WTC11 (cell line): ENCODE measurements at regions not wholly inside any gene's neighbourhood (a gene's known extent, or its start where the extent isn't known, plus 50 kb on each side); places are given as distances from the start of the nearest gene placed in this dataset.

Source experiments
- ATAC-seq: fragments of 200-7000 bp; cut with Tn5 transposase; 2 replicates; pipeline ENCODE4 v1.10.0; 2021; ENCODE audit warnings: mild to moderate bottlenecking, moderate library complexity
- CTCF ChIA-PET: fragments of 300-600 bp; sonication (Branson Sonifier 250); formaldehyde crosslinking; loops from one replicate; lab custom pipeline; 2021; ENCODE audit warnings: antibody characterized with exemption; lab: Charles Lee
- POLR2A ChIA-PET: fragments of 350-600 bp; sonication (Branson Sonifier 250); formaldehyde crosslinking; loops from one replicate; lab custom pipeline; 2021; ENCODE audit warnings: antibody characterized with exemption; lab: Charles Lee
- DNase-seq: peaks from one replicate; pipeline ENCODE4 v3.0.0; 2021; ENCODE audit warnings: low spot score
- H3K27ac Mint-ChIP-seq: 2 replicates; pipeline ENCODE4 v1.8.0; 2021; ENCODE audit warnings: mixed read lengths
- H3K27me3 Mint-ChIP-seq: 2 replicates; pipeline ENCODE4 v1.8.0; 2021; ENCODE audit warnings: low read depth, mild to moderate bottlenecking, moderate library complexity, mixed read lengths
- H3K36me3 Mint-ChIP-seq: 2 replicates; pipeline ENCODE4 v1.8.0; 2021; ENCODE audit warnings: mixed read lengths
- H3K4me1 Mint-ChIP-seq: 2 replicates; pipeline ENCODE4 v1.8.0; 2022; ENCODE audit warnings: mixed read lengths
- H3K4me3 Mint-ChIP-seq: 2 replicates; pipeline ENCODE4 v1.8.0; 2021; ENCODE audit warnings: mild to moderate bottlenecking, moderate library complexity, mixed read lengths
- H3K9me3 Mint-ChIP-seq: 2 replicates; pipeline ENCODE4 v1.8.0; 2021; ENCODE audit warnings: mixed read lengths
- ATF3 ChIP-seq: sonication (generic); formaldehyde crosslinking; conservative IDR thresholded peaks from 2 replicates; pipeline ENCODE4 v1.8.1; 2022; ENCODE audit warnings: mild to moderate bottlenecking, missing genetic modification reagents
- CBFB ChIP-seq: sonication (generic); formaldehyde crosslinking; IDR thresholded peaks from 2 replicates; pipeline ENCODE4 v1.8.1; 2022; ENCODE audit warnings: mild to moderate bottlenecking, low read depth, missing genetic modification reagents
- CREB1 ChIP-seq: sonication (generic); formaldehyde crosslinking; IDR thresholded peaks from 2 replicates; pipeline ENCODE4 v1.8.0; 2023; ENCODE audit warnings: mild to moderate bottlenecking, missing genetic modification reagents
- CREM ChIP-seq: sonication (generic); formaldehyde crosslinking; IDR thresholded peaks from 2 replicates; pipeline ENCODE4 v1.8.1; 2022; ENCODE audit warnings: mild to moderate bottlenecking, missing genetic modification reagents, moderate library complexity
- EMX1 ChIP-seq: fragments of 250-450 bp; sonication (Bioruptor Pico); IDR thresholded peaks from 2 replicates; pipeline ENCODE4 v1.8.0; 2021; ENCODE audit warnings: mild to moderate bottlenecking
- ESRRA ChIP-seq: sonication (generic); formaldehyde crosslinking; IDR thresholded peaks from 2 replicates; pipeline ENCODE4 v1.8.1; 2022; ENCODE audit warnings: mild to moderate bottlenecking, missing genetic modification reagents, borderline replicate concordance
- GABPB1 ChIP-seq: sonication (generic); formaldehyde crosslinking; IDR thresholded peaks from 2 replicates; pipeline ENCODE4 v1.8.1; 2023; ENCODE audit warnings: mild to moderate bottlenecking, missing genetic modification reagents
- GRHL2 ChIP-seq: fragments of 250-450 bp; sonication (Bioruptor Pico); IDR thresholded peaks from 2 replicates; pipeline ENCODE4 v1.8.0; 2022; ENCODE audit warnings: mild to moderate bottlenecking, moderate library complexity; ENCODE audit not compliant: insufficient replicate concordance, severe bottlenecking
- GTF2I ChIP-seq: fragments of 250-450 bp; sonication (Bioruptor Pico); conservative IDR thresholded peaks from 2 replicates; pipeline ENCODE4 v1.4.0; 2021; ENCODE audit warnings: mild to moderate bottlenecking
- IRF1 ChIP-seq: sonication (generic); formaldehyde crosslinking; IDR thresholded peaks from 2 replicates; pipeline ENCODE4 v1.8.0; 2023; ENCODE audit warnings: missing genetic modification reagents
- IRF2 ChIP-seq: sonication (generic); formaldehyde crosslinking; IDR thresholded peaks from 2 replicates; pipeline ENCODE4 v1.8.0; 2022; ENCODE audit warnings: low read depth, missing genetic modification reagents, borderline replicate concordance
- JAZF1 ChIP-seq: fragments of 250-450 bp; sonication (Bioruptor Pico); IDR thresholded peaks from 2 replicates; pipeline ENCODE4 v1.9.0; 2021; ENCODE audit warnings: moderate library complexity, mild to moderate bottlenecking, inconsistent platforms
- MXD4 ChIP-seq: fragments of 250-450 bp; sonication (Bioruptor Pico); IDR thresholded peaks from 2 replicates; pipeline ENCODE4 v1.8.0; 2021; ENCODE audit warnings: mild to moderate bottlenecking, moderate library complexity, borderline replicate concordance
- MYBL2 ChIP-seq: sonication (generic); formaldehyde crosslinking; IDR thresholded peaks from 2 replicates; pipeline ENCODE4 v1.8.1; 2023; ENCODE audit warnings: mild to moderate bottlenecking, moderate library complexity, missing genetic modification reagents
- NFYB ChIP-seq: sonication (generic); formaldehyde crosslinking; conservative IDR thresholded peaks from 2 replicates; pipeline ENCODE4 v1.8.0; 2022; ENCODE audit warnings: low read depth, missing genetic modification reagents
- NR2C2 ChIP-seq: sonication (generic); formaldehyde crosslinking; IDR thresholded peaks from 2 replicates; pipeline ENCODE4 v1.8.0; 2022; ENCODE audit warnings: mild to moderate bottlenecking, missing genetic modification reagents
- NR3C1 ChIP-seq: sonication (generic); formaldehyde crosslinking; conservative IDR thresholded peaks from 2 replicates; pipeline ENCODE4 v1.8.1; 2023; ENCODE audit warnings: low read depth, mild to moderate bottlenecking, missing genetic modification reagents
- PRRX2 ChIP-seq: fragments of 250-450 bp; sonication (Bioruptor Pico); IDR thresholded peaks from 2 replicates; pipeline ENCODE4 v1.8.0; 2021; ENCODE audit warnings: mild to moderate bottlenecking
- RELA ChIP-seq: sonication (generic); formaldehyde crosslinking; IDR thresholded peaks from 2 replicates; pipeline ENCODE4 v1.8.1; 2022; ENCODE audit warnings: missing genetic modification reagents, mild to moderate bottlenecking, borderline replicate concordance
- RORB ChIP-seq: fragments of 250-450 bp; sonication (Bioruptor Pico); IDR thresholded peaks from 2 replicates; pipeline ENCODE4 v1.9.0; 2021; ENCODE audit warnings: mild to moderate bottlenecking
- SMAD3 ChIP-seq: sonication (generic); formaldehyde crosslinking; IDR thresholded peaks from 2 replicates; pipeline ENCODE4 v1.8.0; 2022; ENCODE audit warnings: missing genetic modification reagents, mild to moderate bottlenecking, borderline replicate concordance
- SMAD4 ChIP-seq: sonication (generic); formaldehyde crosslinking; IDR thresholded peaks from 2 replicates; pipeline ENCODE4 v1.8.0; 2022; ENCODE audit warnings: mild to moderate bottlenecking, missing genetic modification reagents
- ZNF121 ChIP-seq: sonication (generic); formaldehyde crosslinking; IDR thresholded peaks from 2 replicates; pipeline ENCODE4 v1.8.0; 2023; ENCODE audit warnings: missing genetic modification reagents
- ZSCAN18 ChIP-seq: fragments of 250-450 bp; sonication (Bioruptor Pico); IDR thresholded peaks from 2 replicates; pipeline ENCODE4 v2.1.2; 2022; ENCODE audit warnings: mild to moderate bottlenecking, moderate library complexity
- TF ChIP-seq, protein P1 (sequence below): sonication (generic); formaldehyde crosslinking; IDR thresholded peaks from 2 replicates; pipeline ENCODE4 v1.8.1; 2023; ENCODE audit warnings: mild to moderate bottlenecking, missing genetic modification reagents, moderate library complexity

- Mint-ChIP-seq H3K4me3 (no peak overlapping the region), H3K36me3 (no peaks in the 10 kb centered on the region), H3K9me3 (0 out of 2 replicates have a peak, but pooled peaks cover 3% of the 10 kb centered on the region), H3K27me3 (no peaks in the 10 kb centered on the region), H3K4me1 (peaks cover 26% of the 10 kb centered on the region), H3K27ac (no peak overlapping the region)
- ChIA-PET CTCF (no interaction called here), POLR2A (no interaction called here)
- no peak for TF ChIP-seq RELA (CRISPR knock-in tag)
- no peak for TF ChIP-seq RORB (CRISPR knock-in tag)
- no peak for TF ChIP-seq MYBL2 (CRISPR knock-in tag)
- no peak for TF ChIP-seq SMAD3
- TF ChIP-seq PRRX2 = no peak
- TF ChIP-seq ZSCAN18 (CRISPR knock-in tag) = no peak
- TF ChIP-seq ATF3 = no peak
- no peak for TF ChIP-seq IRF2 (CRISPR knock-in tag)
- TF ChIP-seq CREM = no peak
- no peak for TF ChIP-seq MXD4 (CRISPR knock-in tag)
- DNase-seq (no peak), ATAC-seq (no peak)
These were observed 74.4 kb upstream of the EYA4 start for GRCh38 chr6:133166766-133167165.

DNA sequence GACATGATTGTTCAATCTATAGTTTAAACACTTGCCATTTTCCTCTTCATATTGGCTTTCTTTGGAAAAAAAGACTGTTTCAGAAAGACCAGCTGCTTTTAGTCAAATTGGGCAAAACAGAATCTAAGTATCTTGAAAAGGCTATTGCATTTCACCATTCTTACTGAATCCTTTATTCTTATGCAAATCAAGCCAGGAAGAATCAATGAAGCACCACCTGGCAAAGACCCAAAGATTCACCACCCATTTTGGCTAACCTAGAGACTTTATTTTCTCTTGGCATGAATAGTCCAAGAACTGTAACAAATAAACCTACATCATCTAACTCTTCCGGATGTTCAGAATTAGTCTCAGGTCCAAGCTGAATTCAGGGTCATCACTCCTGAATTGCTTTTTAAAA lies 71.3 kb upstream of the EYA4 start:
- ChIA-PET POLR2A (no interaction called here), CTCF (interaction anchor here (1.2 kb wide), 1 partner anchor 15 kb away, joined by 5 read pairs; no protein-coding TSS in a partner anchor)
- Mint-ChIP-seq H3K36me3 (peaks cover 16% of the 10 kb centered on the region), H3K9me3 (peaks cover 13% of the 10 kb centered on the region), H3K4me3 (no peak overlapping the region), H3K27ac (no peak overlapping the region), H3K27me3 (no peaks in the 10 kb centered on the region), H3K4me1 (peaks cover 36% of the 10 kb centered on the region)
- ATAC-seq = peak; percentile 69
- DNase-seq = no peak
- TF ChIP-seq NFYB (no peak), ESRRA (CRISPR knock-in tag) (no peak), GTF2I (CRISPR knock-in tag) (no peak), GRHL2 (no peak)

DNA sequence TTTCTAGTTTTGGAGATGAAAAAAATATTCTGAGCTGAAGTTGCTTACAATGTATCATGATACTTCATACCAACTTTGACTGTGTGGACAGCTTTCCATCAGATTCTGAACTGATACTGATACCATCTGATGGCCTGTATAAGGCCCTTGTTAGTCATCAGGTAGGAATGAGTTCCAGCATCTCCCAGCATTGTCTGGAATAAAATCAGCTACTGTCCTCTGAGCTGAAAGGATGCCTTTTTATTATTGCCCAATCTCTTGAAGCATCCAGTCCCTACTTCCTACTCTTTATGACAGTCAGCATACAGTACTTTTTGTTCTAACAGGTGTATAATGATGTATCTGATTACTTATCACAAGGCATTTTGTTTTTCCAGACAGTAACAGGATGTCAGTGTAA lies 70.6 kb upstream of the EYA4 start:
- H3K27me3 Mint-ChIP-seq = no peaks in the 10 kb centered on the region
- ATAC-seq = no peak
- peaks cover 13% of the 10 kb centered on the region for H3K9me3 Mint-ChIP-seq
- no peak for DNase-seq
- no peak for TF ChIP-seq SMAD4 (CRISPR knock-in tag)
- no peak for TF ChIP-seq NR3C1
- no peak for TF ChIP-seq GABPB1
- TF ChIP-seq JAZF1 (CRISPR knock-in tag) = no peak
- no peak for TF ChIP-seq ESRRA (CRISPR knock-in tag)
- no peak for TF ChIP-seq CBFB (CRISPR knock-in tag)
- TF ChIP-seq GTF2I (CRISPR knock-in tag) = no peak
- CTCF ChIA-PET = no interaction called here
- no peak overlapping the region; the same call in 1 of the 2 replicates for H3K27ac Mint-ChIP-seq
- POLR2A ChIA-PET = no interaction called here
- no peak overlapping the region for H3K4me3 Mint-ChIP-seq
- H3K4me1 Mint-ChIP-seq = peaks cover 37% of the 10 kb centered on the region
- peaks cover 16% of the 10 kb centered on the region for H3K36me3 Mint-ChIP-seq

- H3K36me3 Mint-ChIP-seq = peaks cover 16% of the 10 kb centered on the region
- POLR2A ChIA-PET = no interaction called here
- no peak for TF ChIP-seq EMX1 (CRISPR knock-in tag)
- no peak for TF ChIP-seq JAZF1 (CRISPR knock-in tag)
- TF ChIP-seq NR2C2 (CRISPR knock-in tag) = no peak
- TF ChIP-seq ZNF121 (CRISPR knock-in tag) = no peak
- TF ChIP-seq, protein P1, sequence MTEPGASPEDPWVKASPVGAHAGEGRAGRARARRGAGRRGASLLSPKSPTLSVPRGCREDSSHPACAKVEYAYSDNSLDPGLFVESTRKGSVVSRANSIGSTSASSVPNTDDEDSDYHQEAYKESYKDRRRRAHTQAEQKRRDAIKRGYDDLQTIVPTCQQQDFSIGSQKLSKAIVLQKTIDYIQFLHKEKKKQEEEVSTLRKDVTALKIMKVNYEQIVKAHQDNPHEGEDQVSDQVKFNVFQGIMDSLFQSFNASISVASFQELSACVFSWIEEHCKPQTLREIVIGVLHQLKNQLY = no peak
- no peak for TF ChIP-seq IRF1
- TF ChIP-seq GTF2I (CRISPR knock-in tag) = no peak
- no peak for TF ChIP-seq CREB1 (CRISPR knock-in tag)
- TF ChIP-seq, all 79 proteins: peak for 0
- Mint-ChIP-seq H3K4me3 (no peak overlapping the region), H3K4me1 (peaks cover 37% of the 10 kb centered on the region), H3K27ac (no peak overlapping the region), H3K9me3 (peaks cover 13% of the 10 kb centered on the region), H3K27me3 (no peaks in the 10 kb centered on the region)
- ATAC-seq (no peak), DNase-seq (no peak)
- CTCF ChIA-PET = interaction anchor here (1.4 kb wide), 1 partner anchor 13 kb away, joined by 3 read pairs; no protein-coding TSS in a partner anchor
These were observed 69.1 kb upstream of the EYA4 start for GRCh38 chr6:133171989-133172604.
